ENCODE measurements at regions not wholly inside any gene's neighbourhood (a gene's known extent, or its start where the extent isn't known, plus 50 kb on each side); places are given as distances from the start of the nearest gene placed in this dataset.
"Not testable (repeated sequence)": the region's sequence is repeated elsewhere in the genome, so short reads cannot be mapped to it uniquely, and the experiment has no call there.

GRCh38 chr1:30366911-30367310 is 356.5 kb downstream of the MATN1 start:
- no peaks in the 10 kb centered on the region for H3K27me3 Mint-ChIP-seq (ENCODE audit: unreplicated experiment)
- H3K36me3 Mint-ChIP-seq (ENCODE audit: low read depth, unreplicated experiment), result no peaks in the 10 kb centered on the region
- DNase-seq (ENCODE audit: low spot score), result no peak

DNA sequence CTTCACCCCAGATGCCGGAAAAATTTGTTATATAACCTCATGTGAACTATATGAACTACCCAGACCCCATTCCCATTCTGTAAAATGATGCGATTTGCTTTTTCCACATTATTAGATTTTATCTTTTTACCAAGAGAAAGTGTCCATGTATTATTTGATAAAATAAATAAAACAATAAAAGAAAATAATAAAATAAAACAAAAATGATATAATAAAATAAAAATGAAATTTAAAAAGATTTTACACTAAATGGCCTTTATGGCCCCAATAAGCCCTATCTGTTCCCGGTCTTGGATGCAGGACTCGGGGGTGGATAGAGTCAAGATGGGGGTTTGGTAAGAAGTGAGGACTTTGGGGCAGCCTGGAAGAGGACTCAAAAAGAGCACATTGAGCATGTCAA is 357.2 kb downstream of the MATN1 start:
- Mint-ChIP-seq H3K27me3 (ENCODE audit: unreplicated experiment) (no peaks in the 10 kb centered on the region), H3K4me3 (ENCODE audit: unreplicated experiment) (no peak overlapping the region), H3K36me3 (ENCODE audit: low read depth, unreplicated experiment) (no peaks in the 10 kb centered on the region), H3K27ac (ENCODE audit: unreplicated experiment) (no peak overlapping the region), H3K4me1 (ENCODE audit: unreplicated experiment) (no peaks in the 10 kb centered on the region), H3K9me3 (ENCODE audit: unreplicated experiment) (no peaks in the 10 kb centered on the region)
- DNase-seq (ENCODE audit: low spot score), result no peak
- TF ChIP-seq, protein P1, sequence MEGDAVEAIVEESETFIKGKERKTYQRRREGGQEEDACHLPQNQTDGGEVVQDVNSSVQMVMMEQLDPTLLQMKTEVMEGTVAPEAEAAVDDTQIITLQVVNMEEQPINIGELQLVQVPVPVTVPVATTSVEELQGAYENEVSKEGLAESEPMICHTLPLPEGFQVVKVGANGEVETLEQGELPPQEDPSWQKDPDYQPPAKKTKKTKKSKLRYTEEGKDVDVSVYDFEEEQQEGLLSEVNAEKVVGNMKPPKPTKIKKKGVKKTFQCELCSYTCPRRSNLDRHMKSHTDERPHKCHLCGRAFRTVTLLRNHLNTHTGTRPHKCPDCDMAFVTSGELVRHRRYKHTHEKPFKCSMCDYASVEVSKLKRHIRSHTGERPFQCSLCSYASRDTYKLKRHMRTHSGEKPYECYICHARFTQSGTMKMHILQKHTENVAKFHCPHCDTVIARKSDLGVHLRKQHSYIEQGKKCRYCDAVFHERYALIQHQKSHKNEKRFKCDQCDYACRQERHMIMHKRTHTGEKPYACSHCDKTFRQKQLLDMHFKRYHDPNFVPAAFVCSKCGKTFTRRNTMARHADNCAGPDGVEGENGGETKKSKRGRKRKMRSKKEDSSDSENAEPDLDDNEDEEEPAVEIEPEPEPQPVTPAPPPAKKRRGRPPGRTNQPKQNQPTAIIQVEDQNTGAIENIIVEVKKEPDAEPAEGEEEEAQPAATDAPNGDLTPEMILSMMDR (IDR thresholded peaks at IDR 0.05; ENCODE audit: unreplicated experiment), result no peak

More at GRCh38 chr1:30366911-30367310, 356.5 kb downstream of the MATN1 start:
- H3K4me1 Mint-ChIP-seq (ENCODE audit: unreplicated experiment), result no peaks in the 10 kb centered on the region
- H3K9me3 Mint-ChIP-seq (ENCODE audit: unreplicated experiment), result no peaks in the 10 kb centered on the region
- TF ChIP-seq, protein P1 (IDR thresholded peaks at IDR 0.05; ENCODE audit: unreplicated experiment), result no peak
- no peak overlapping the region for H3K4me3 Mint-ChIP-seq (ENCODE audit: unreplicated experiment)
- no peak overlapping the region for H3K27ac Mint-ChIP-seq (ENCODE audit: unreplicated experiment)

- H3K4me1 Mint-ChIP-seq (ENCODE audit: unreplicated experiment), result no peaks in the 10 kb centered on the region
- no peak for DNase-seq (ENCODE audit: low spot score)
Observed at GRCh38 chr1:30365596-30365995, 357.8 kb downstream of the MATN1 start.

GRCh38 chr1:30363031-30363430 is 360.4 kb downstream of the MATN1 start:
- Mint-ChIP-seq H3K36me3 (ENCODE audit: low read depth, unreplicated experiment) (no peaks in the 10 kb centered on the region), H3K9me3 (ENCODE audit: unreplicated experiment) (no peaks in the 10 kb centered on the region), H3K4me3 (ENCODE audit: unreplicated experiment) (no peak overlapping the region), H3K27me3 (ENCODE audit: unreplicated experiment) (peaks cover 3% of the 10 kb centered on the region), H3K4me1 (ENCODE audit: unreplicated experiment) (no peaks in the 10 kb centered on the region), H3K27ac (ENCODE audit: unreplicated experiment) (no peak overlapping the region)
- DNase-seq (ENCODE audit: low spot score), result no peak
- TF ChIP-seq, protein P1 (IDR thresholded peaks at IDR 0.05; ENCODE audit: unreplicated experiment), result no peak

More at GRCh38 chr1:30365596-30365995, 357.8 kb downstream of the MATN1 start:
- H3K27me3 Mint-ChIP-seq (ENCODE audit: unreplicated experiment), result no peaks in the 10 kb centered on the region
- H3K36me3 Mint-ChIP-seq (ENCODE audit: low read depth, unreplicated experiment), result no peaks in the 10 kb centered on the region
- TF ChIP-seq, protein P1 (IDR thresholded peaks at IDR 0.05; ENCODE audit: unreplicated experiment), result no peak
- H3K9me3 Mint-ChIP-seq (ENCODE audit: unreplicated experiment), result no peaks in the 10 kb centered on the region
- no peak overlapping the region for H3K4me3 Mint-ChIP-seq (ENCODE audit: unreplicated experiment)
- H3K27ac Mint-ChIP-seq (ENCODE audit: unreplicated experiment), result no peak overlapping the region

DNA sequence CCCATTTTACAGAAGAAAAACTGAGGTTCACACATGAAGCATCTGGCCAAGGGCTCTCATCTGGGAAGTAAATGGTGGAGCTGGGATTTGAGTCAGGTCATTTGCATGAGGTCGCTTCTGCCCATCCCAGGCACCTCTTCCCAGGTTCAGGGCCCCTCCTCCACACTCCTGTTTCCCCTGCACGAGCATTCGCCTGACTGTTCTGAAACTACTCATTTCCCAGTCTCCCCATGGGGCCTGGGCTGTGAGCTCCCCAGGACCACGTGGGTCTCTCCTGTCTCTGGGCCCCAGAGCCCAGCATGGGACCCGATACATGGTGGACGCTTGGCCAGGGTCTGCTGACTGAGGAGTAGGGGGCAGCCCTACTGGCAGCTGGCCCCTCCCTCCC is 360.8 kb downstream of the MATN1 start:
- no peaks in the 10 kb centered on the region for H3K4me1 Mint-ChIP-seq (ENCODE audit: unreplicated experiment)
- peaks cover 3% of the 10 kb centered on the region for H3K27me3 Mint-ChIP-seq (ENCODE audit: unreplicated experiment)
- H3K36me3 Mint-ChIP-seq (ENCODE audit: low read depth, unreplicated experiment), result no peaks in the 10 kb centered on the region
- TF ChIP-seq, protein P1 (IDR thresholded peaks at IDR 0.05; ENCODE audit: unreplicated experiment), result no peak
- H3K4me3 Mint-ChIP-seq (ENCODE audit: unreplicated experiment), result no peak overlapping the region
- no peaks in the 10 kb centered on the region for H3K9me3 Mint-ChIP-seq (ENCODE audit: unreplicated experiment)
- H3K27ac Mint-ChIP-seq (ENCODE audit: unreplicated experiment), result no peak overlapping the region
- no peak for DNase-seq (ENCODE audit: low spot score)

- H3K4me1 Mint-ChIP-seq (ENCODE audit: unreplicated experiment); H3K9me3 Mint-ChIP-seq (ENCODE audit: unreplicated experiment); H3K4me3 Mint-ChIP-seq (ENCODE audit: unreplicated experiment); H3K27ac Mint-ChIP-seq (ENCODE audit: unreplicated experiment); H3K27me3 Mint-ChIP-seq (ENCODE audit: unreplicated experiment); DNase-seq (ENCODE audit: low spot score); H3K36me3 Mint-ChIP-seq (ENCODE audit: low read depth, unreplicated experiment): not testable (repeated sequence)
Observed at GRCh38 chr1:30361890-30362602, 361.3 kb downstream of the MATN1 start.

All from endothelial cell (in vitro differentiated cells).